HCT116 (cell line): ENCODE measurements at regions not wholly inside any gene's neighbourhood (a gene's known extent, or its start where the extent isn't known, plus 50 kb on each side); places are given as distances from the start of the nearest gene placed in this dataset.

Source experiments
- ATF3 ChIP-seq: IDR thresholded peaks from 2 replicates; pipeline ENCODE4 v1.6.1; 2012
- ELF1 ChIP-seq: IDR thresholded peaks from 2 replicates; pipeline ENCODE4 v1.6.1; 2012; ENCODE audit warnings: low read depth, borderline replicate concordance
- EZH2 ChIP-seq: fragments of 200-600 bp; sonication (generic); IDR thresholded peaks from 2 replicates; pipeline ENCODE4 v1.6.1; 2017; ENCODE audit warnings: antibody characterized with exemption, mixed run types
- EZH2phosphoT487 ChIP-seq: fragments of 200-600 bp; IDR thresholded peaks from 2 replicates; pipeline ENCODE4 v1.6.1; 2018; ENCODE audit warnings: antibody characterized with exemption, borderline replicate concordance
- FOSL1 ChIP-seq: IDR thresholded peaks from 2 replicates; pipeline ENCODE4 v1.6.1; 2012; ENCODE audit warnings: low read depth
- JUND ChIP-seq: IDR thresholded peaks from 2 replicates; pipeline ENCODE4 v1.6.1; 2012
- MAX ChIP-seq: IDR thresholded peaks from 2 replicates; pipeline ENCODE4 v1.6.1; 2012
- POLR2AphosphoS5 ChIP-seq: IDR thresholded peaks from 2 replicates; pipeline ENCODE4 v1.6.1; 2011; ENCODE audit warnings: mild to moderate bottlenecking, low read depth, low read length, moderate library complexity
- RAD21 ChIP-seq: IDR thresholded peaks from 2 replicates; pipeline ENCODE4 v1.6.1; 2012; ENCODE audit warnings: low read depth, mild to moderate bottlenecking
- REST ChIP-seq: IDR thresholded peaks from 2 replicates; pipeline ENCODE4 v1.6.1; 2012; ENCODE audit warnings: low read depth
- SIN3A ChIP-seq: IDR thresholded peaks from 2 replicates; pipeline ENCODE4 v1.6.1; 2012; ENCODE audit warnings: low read depth
- YY1 ChIP-seq: IDR thresholded peaks from 2 replicates; pipeline ENCODE4 v1.6.1; 2011; ENCODE audit warnings: low read length, low read depth, moderate library complexity, mild to moderate bottlenecking; ENCODE audit not compliant: insufficient replicate concordance; ENCODE audit errors: extremely low read depth
- ZBTB33 ChIP-seq: IDR thresholded peaks from 2 replicates; pipeline ENCODE4 v1.6.1; 2011; ENCODE audit warnings: mild to moderate bottlenecking, low read length, moderate library complexity; ENCODE audit not compliant: insufficient replicate concordance; ENCODE audit errors: extremely low read depth
- TF ChIP-seq, protein P1 (sequence below), 3 experiments: fragments of 200-600 bp in 1 of 3; sonication (generic) in 1 of 3; IDR thresholded peaks in 2 of 3; conservative IDR thresholded peaks in 1 of 3; 2 replicates each; pipeline ENCODE4 v1.5.1; 2012 to 2017; ENCODE audit warnings: low read depth in 2 of 3, low read length in 2 of 3, antibody characterized with exemption in 1 of 3, borderline replicate concordance in 1 of 3, control low read depth in 1 of 3, mild to moderate bottlenecking in 1 of 3, mixed read lengths in 1 of 3, mixed run types in 1 of 3, moderate library complexity in 1 of 3; ENCODE audit not compliant: insufficient read depth in 1 of 3

DNA sequence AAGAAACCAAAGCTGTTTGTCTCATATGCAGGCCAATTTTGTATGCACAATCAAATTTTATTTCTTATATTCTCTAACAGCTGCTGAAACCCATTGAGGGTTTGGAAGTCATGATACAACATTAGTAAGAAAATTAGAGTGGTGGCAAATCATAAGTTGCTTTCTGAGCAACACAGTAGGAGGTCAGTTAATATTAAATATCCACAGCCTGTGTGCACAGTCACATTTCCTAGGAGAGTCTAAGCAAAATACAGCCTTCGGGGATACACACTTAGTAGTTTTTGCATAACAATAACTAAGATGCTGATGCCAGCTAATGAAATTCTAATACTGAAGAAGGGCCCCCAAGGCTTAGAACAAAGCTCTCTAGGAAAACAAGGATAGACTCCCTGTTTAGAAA, 209.6 kb upstream of the E2F7 start:
- TF ChIP-seq RAD21 (no peak), ZBTB33 (no peak), ELF1 (no peak), MAX (no peak), FOSL1 (no peak), POLR2AphosphoS5 (no peak), REST (no peak), SIN3A (no peak), JUND (no peak), EZH2 (no peak), YY1 (no peak), EZH2phosphoT487 (no peak), ATF3 (no peak)
- TF ChIP-seq, protein P1, sequence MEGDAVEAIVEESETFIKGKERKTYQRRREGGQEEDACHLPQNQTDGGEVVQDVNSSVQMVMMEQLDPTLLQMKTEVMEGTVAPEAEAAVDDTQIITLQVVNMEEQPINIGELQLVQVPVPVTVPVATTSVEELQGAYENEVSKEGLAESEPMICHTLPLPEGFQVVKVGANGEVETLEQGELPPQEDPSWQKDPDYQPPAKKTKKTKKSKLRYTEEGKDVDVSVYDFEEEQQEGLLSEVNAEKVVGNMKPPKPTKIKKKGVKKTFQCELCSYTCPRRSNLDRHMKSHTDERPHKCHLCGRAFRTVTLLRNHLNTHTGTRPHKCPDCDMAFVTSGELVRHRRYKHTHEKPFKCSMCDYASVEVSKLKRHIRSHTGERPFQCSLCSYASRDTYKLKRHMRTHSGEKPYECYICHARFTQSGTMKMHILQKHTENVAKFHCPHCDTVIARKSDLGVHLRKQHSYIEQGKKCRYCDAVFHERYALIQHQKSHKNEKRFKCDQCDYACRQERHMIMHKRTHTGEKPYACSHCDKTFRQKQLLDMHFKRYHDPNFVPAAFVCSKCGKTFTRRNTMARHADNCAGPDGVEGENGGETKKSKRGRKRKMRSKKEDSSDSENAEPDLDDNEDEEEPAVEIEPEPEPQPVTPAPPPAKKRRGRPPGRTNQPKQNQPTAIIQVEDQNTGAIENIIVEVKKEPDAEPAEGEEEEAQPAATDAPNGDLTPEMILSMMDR (IDR thresholded peaks at IDR 0.05 in 2 of 3, conservative IDR thresholded peaks at IDR 0.05 in 1 of 3; ENCODE audit: borderline replicate concordance in 1 of 3, insufficient read depth in 1 of 3, low read depth in 2 of 3, low read length in 2 of 3) = no peak
